ENCODE measurements at regions not wholly inside any gene's neighbourhood (a gene's known extent, or its start where the extent isn't known, plus 50 kb on each side); places are given as distances from the start of the nearest gene placed in this dataset.

- no peak for TF ChIP-seq CTCF (conservative IDR thresholded peaks at IDR 0.05; ENCODE audit: low read depth, low read length)
- no peak for TF ChIP-seq EZH2 (IDR thresholded peaks at IDR 0.05; ENCODE audit: borderline replicate concordance, low read depth, low read length, poor library complexity, severe bottlenecking)
Measured at GRCh38 chr9:99445371-99445891, 223.3 kb downstream of the SEC61B start.

Measured in A673 (cell line).